HG03064 (cell line): ENCODE measurements at regions not wholly inside any gene's neighbourhood (a gene's known extent, or its start where the extent isn't known, plus 50 kb on each side); places are given as distances from the start of the nearest gene placed in this dataset.

ENCODE experiments used
- ATAC-seq: cut with Tn5 transposase; IDR thresholded peaks from one replicate; pipeline ENCODE4 v1.9.1; 2021; ENCODE audit warnings: low read depth; ENCODE audit not compliant: unreplicated experiment

DNA sequence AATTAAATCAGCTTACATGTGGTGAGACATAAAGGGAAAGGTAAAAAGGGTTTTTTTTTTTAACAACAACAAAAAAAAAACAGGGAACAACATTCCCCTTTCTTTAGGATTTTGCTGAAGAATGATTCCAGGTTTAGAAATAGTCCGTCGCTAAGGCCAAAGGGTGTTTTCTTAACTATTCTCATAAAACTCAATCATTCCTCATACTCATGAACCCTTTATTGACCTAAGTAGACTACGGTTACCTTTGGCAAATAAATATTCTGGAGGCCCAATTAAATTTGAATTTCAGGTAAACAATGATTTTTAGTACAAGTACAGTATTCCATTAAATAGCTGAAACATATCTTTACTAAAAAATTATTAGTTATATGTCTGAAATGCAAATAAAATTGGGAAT, 55.6 kb upstream of the CCNG1 start:
- no peak for ATAC-seq

DNA sequence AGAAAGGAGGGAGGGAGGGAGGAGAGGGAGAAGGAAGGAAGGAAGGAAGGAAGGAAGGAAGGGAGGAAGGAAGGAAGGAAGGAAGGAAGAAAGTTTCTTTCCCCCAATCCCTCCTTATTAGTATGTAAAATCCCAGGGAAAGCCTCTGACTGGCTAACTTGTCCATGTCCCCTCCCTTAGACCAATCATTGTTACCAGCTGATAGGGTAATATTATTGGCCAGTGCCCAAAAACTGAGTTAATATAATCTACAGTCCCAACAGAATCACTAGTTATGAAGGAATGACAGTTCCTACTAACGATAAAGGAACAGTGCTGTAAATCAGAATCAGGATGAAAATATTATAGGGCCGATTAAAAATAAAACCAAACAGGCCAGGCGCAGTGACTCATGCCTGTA, 53.6 kb upstream of the CCNG1 start:
- ATAC-seq, result no peak

DNA sequence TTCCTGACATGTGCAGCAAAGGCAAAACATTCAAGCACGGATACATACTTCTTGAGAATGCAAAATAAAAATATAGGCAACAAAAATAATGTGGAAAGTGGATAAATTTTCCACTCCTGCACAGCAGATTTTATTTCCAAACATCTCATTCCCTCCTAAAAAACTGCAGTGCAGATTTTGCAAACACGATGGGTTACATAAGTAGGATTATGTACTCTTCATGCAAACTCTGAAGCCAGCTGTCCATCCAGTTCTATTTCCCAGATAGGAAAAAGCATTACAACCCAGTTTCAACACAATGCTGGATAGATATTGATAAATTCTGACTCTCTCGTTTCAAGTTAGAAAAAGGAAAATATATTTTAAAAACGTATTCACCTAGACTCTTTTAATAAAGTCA, 52.7 kb upstream of the CCNG1 start:
- ATAC-seq, result no peak

DNA sequence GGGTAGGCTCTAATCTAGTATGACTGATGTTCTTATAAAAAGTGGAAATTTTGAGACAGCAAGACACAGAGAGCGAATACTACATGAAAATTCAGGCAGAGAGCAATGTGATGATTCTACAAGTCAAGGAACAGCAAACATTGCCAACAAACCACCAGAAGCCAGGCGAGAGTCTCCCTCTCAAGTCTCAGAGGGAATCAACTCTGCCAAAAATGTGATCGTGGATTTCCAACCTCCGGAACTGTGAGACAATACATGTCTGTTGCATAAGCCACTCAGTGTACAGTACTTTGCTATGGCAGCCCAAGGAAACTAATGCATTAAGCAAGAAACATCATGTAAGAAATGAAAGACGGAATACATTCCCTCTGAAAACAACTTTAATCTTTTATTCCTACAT, 52.1 kb upstream of the CCNG1 start:
- no peak for ATAC-seq

DNA sequence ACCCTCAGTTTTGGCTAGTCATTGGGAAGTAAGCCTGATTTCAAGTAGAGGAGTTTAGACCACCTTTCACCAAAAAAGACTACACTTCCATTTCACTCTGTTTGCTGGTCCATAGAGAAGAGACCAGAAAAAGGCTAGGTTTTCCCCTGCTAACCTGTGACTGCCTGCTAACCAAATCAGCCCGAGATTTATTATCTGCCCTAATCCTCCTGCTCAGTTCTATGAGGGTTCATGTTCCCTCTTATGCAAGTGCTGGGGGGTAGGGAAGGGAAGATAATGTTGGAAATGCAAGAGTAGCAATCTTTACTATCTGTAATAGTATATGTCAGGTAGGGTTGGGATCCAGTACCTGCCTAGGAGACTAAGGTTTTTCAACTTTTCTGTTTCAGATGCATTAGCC, 51.6 kb upstream of the CCNG1 start:
- no peak for ATAC-seq

DNA sequence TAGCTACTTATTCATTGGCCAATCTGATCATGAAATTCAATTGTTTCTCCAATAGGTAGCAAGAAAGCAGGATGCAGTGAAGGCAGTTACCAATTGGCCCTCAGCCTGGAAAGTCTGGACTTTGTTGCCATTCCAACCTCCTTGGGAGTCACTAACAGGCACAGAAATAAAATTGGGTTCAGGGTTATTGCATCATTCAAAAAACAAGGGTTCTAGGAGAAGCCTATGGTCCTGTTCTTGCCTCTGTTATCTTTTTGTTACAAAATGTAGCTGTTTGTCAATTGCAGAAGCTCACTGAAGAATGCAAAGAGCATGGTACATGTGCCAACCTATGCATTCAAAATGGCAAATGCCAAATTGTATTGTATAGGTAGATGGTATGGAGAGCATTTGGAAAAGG, 51.0 kb upstream of the CCNG1 start:
- no peak for ATAC-seq

DNA sequence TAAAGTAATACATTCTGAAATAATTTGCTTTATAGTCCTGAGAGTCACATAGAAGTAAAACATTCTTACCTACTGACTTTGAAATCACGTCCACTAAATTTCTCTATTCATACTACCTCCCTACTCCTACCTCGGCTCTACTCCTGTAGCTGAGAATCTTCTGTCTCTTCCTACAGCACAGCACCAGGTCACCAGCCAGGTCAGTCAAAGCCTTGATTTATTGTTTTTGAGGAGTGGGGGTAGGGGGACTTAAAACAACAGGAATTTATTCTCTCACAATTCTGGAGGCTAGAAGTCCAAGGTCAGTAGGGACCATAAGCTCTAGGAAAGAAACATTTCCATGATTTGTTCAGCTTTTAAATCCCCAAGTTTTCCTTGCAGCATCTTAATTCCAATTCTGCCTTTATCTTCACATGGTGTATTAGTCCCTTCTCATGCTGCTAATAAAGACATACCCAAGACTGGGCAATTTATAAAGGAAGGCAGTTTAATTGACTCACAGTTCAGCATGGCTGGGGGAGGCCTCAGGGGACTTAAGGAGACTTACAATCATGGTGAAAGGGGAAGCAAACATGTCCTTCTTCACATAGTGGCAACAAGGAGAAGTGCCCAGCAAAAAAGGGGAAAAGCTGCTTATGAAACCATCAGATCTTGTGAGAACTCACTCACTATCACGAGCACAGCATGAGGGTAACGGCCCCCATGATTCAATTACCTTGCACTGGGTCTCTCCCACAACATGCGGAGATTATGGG, 49.6 kb upstream of the CCNG1 start:
- no peak for ATAC-seq
